WI38 (cell line): ENCODE measurements at regions not wholly inside any gene's neighbourhood (a gene's known extent, or its start where the extent isn't known, plus 50 kb on each side); places are given as distances from the start of the nearest gene placed in this dataset.

Experiments
- H3K4me3 ChIP-seq: 2 replicates; pipeline ENCODE4 v1.5.1; 2011; ENCODE audit warnings: low read depth, mild to moderate bottlenecking, control low read depth, low read length
- CTCF ChIP-seq: IDR thresholded peaks from 2 replicates; pipeline ENCODE4 v1.5.1; 2012; ENCODE audit warnings: low read depth, mild to moderate bottlenecking, control low read depth, low read length

DNA sequence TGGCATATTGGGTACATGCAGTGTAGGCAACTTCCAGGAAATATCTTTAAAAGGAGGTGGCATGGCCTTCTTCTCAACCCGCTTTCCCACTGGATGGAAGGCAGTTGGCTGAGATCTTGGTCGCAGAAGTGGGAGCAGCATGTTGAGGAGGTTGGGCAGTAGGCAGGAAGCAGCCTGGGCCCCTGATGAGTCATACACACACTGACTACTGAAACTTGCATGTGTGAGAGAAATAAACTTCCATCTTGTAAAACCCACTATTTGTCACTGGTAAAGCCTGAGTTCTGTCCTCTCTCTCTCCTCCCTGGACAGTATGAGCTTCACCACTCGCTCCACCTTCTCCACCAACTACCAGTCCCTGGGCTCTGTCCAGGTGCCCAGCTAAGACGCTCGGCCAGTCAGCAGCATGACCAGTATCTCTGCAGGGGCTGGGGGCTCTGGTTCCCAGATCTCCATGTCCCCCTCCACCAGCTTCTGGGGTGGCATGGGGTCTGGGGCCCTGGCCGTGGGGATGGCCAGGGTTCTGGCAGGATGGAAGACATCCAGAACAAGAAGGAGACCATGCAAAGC lies 233.8 kb upstream of the SPRED2 start:
- no peak for TF ChIP-seq CTCF
- H3K4me3 ChIP-seq = no peak overlapping the region

DNA sequence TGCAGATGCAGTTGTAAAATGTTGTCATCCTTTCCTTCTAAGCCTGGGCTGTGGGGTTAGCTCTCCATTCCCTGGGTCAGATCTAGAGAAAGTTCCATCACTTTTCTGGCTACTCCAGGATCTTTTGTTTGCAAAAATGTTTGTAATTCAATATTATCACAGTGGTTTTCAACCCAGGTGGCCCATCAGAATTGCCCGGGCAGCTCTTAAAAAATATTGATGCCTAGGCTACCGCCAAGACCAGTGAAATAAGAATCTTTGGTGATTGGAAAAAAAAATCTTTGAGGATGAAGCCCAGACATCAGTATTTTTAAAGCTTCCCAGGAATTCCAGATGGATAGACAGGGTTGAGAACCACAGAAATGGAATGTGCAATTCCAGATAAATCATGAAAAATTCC lies 232.5 kb upstream of the SPRED2 start:
- no peak overlapping the region for H3K4me3 ChIP-seq
- no peak for TF ChIP-seq CTCF

GRCh38 chr2:65663831-65664407 lies 231.5 kb upstream of the SPRED2 start:
- H3K4me3 ChIP-seq = no peak overlapping the region
- TF ChIP-seq CTCF = no peak

DNA sequence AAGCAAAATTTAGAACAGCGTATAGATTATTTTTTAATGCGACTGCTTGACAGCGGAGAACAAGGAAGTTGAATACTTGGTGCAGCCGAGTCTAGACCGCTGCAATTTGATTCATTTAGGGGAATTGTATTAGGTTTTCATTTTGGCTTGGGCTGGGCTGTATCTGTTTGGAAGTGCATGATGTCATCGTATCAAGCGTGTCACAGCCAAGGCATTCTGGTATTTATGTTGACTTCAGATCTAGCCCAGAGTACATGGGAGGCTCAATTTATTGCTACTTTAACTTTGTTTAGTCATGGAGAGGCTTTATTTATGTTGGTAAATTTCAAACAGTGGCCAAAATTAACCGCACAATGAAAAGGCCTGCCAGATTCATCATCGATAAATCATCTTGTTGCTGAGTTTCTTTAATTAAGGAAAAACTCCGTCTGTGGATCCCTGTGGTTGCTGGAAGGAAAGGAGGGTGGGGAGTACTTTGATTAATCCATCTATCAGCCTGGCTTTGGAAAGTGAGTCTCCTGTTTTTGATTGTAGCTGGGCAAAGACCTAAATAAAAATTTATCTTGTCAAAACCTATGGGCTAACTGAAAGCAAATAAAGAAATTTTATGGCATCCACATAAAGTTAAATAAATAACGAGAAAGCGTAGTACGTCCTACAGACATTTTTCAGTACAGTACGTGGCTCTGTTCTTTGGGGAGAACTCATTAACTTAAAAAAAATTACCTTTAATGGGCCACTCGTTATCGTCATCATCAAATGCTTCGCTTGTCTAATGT lies 230.4 kb upstream of the SPRED2 start:
- peak overlapping the region; percentile 37 for H3K4me3 ChIP-seq
- TF ChIP-seq CTCF = no peak

DNA sequence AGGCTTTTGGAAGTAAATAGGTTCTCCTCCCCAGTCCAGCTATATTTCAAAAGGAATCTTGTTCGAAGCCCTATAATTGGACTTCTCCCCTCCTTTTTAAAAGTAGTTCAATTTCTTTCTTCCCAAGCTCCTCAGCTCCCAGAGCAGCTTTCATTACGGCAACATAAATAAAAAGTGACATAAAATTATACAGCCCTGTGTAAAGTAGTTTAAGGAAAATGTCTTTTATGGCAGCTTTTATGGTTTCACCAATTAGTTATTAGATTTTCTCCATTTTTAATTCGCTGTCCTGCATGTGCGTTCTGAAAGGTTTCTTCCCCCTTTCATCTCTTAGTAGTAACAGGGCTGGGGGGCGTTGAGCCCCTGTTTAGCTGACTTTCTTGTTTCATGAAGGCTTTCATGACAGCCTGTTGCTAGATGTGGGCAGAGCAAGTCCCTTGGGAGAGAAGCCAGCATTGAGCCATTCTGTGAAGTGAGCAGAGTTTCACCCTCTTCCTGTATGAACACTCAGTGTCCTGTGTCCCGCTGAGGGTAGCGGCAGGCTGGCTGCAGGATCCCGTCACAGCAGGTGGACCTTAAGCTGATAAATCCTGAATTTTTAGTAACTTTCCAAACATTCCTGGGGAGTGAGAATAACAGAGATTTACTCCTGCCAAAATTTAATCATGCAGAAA lies 229.7 kb upstream of the SPRED2 start:
- no peak for TF ChIP-seq CTCF
- peak overlapping the region; percentile 37 for H3K4me3 ChIP-seq

DNA sequence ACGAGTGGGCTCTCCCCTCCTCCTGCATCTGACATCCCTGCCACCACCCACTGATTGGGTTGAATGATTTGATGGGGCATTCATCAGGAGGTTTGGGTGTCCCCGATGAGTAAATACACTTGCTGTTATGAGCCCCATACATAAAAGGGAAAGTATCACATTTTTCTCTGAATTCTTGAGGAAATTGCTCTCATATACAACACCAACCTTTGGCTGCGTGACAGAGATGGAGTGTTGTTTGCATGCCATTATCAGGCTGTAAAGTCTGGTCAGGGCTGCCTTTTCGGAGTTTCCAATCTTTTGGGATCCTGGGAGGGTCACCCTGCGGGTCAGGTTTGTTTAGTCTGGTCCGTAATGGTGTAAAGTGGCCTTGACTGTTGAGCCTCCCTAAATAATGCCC lies 227.9 kb upstream of the SPRED2 start:
- no peak for TF ChIP-seq CTCF
- no peak overlapping the region for H3K4me3 ChIP-seq

DNA sequence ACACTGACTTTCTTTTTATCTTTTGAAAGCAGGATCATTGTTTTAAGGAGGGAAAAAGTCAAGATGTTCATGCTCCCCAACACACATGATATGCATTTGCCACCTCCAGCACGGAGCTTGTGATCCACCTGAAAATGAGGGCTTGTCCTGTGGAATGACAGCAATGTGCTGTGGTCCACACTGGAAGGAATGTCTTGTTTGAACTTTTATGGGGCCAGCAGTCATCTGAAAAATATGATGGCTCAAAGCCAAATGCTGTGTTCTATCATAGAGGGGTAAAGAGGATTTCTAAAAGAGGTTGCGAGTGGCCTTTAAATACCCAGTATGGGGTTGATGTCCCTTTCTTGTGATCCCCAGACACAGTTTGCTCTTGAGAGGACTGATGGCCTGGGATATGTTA lies 226.5 kb upstream of the SPRED2 start:
- no peak for TF ChIP-seq CTCF

More for the DNA sequence above, 226.5 kb upstream of the SPRED2 start:
- H3K4me3 ChIP-seq = no peak overlapping the region
